AG10803 (cell line): ENCODE measurements at regions not wholly inside any gene's neighbourhood (a gene's known extent, or its start where the extent isn't known, plus 50 kb on each side); places are given as distances from the start of the nearest gene placed in this dataset.

Experiments used
- DNase-seq: peaks from one replicate; pipeline ENCODE4 v3.0.0; 2010; ENCODE audit warnings: low read depth
- H3K4me3 ChIP-seq: 2 replicates; pipeline ENCODE4 v1.5.1; 2011; ENCODE audit warnings: mild to moderate bottlenecking, low read length, control low read depth
- TF ChIP-seq, protein P1 (sequence below): conservative IDR thresholded peaks from 2 replicates; pipeline ENCODE4 v1.5.1; 2011; ENCODE audit warnings: mild to moderate bottlenecking, low read length, control low read depth, inconsistent platforms

GRCh38 chr14:51145246-51145645 is 50.3 kb upstream of the TRIM9 start:
- H3K4me3 ChIP-seq: no peak overlapping the region
- TF ChIP-seq, protein P1, sequence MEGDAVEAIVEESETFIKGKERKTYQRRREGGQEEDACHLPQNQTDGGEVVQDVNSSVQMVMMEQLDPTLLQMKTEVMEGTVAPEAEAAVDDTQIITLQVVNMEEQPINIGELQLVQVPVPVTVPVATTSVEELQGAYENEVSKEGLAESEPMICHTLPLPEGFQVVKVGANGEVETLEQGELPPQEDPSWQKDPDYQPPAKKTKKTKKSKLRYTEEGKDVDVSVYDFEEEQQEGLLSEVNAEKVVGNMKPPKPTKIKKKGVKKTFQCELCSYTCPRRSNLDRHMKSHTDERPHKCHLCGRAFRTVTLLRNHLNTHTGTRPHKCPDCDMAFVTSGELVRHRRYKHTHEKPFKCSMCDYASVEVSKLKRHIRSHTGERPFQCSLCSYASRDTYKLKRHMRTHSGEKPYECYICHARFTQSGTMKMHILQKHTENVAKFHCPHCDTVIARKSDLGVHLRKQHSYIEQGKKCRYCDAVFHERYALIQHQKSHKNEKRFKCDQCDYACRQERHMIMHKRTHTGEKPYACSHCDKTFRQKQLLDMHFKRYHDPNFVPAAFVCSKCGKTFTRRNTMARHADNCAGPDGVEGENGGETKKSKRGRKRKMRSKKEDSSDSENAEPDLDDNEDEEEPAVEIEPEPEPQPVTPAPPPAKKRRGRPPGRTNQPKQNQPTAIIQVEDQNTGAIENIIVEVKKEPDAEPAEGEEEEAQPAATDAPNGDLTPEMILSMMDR: no peak
- DNase-seq: no peak

GRCh38 chr14:51147183-51147582 is 52.3 kb upstream of the TRIM9 start:
- TF ChIP-seq, protein P1: no peak
- H3K4me3 ChIP-seq: no peak overlapping the region
- DNase-seq: no peak

GRCh38 chr14:51155326-51155725 is 60.4 kb upstream of the TRIM9 start:
- TF ChIP-seq, protein P1: no peak
- DNase-seq: no peak
- no peak overlapping the region for H3K4me3 ChIP-seq

GRCh38 chr14:51157012-51157411 is 62.1 kb upstream of the TRIM9 start:
- no peak overlapping the region for H3K4me3 ChIP-seq
- TF ChIP-seq, protein P1: peak; percentile 50
- DNase-seq: peak; percentile 25

GRCh38 chr14:51160871-51161270 is 66.0 kb upstream of the TRIM9 start:
- DNase-seq: no peak
- TF ChIP-seq, protein P1: no peak
- no peak overlapping the region for H3K4me3 ChIP-seq

- H3K4me3 ChIP-seq: no peak overlapping the region
Observed at GRCh38 chr14:51165415-51165814, 70.5 kb upstream of the TRIM9 start.

GRCh38 chr14:51167587-51168214 is 72.3 kb upstream of the TMX1 start:
- TF ChIP-seq, protein P1: no peak
- H3K4me3 ChIP-seq: no peak overlapping the region
- DNase-seq: peak; percentile 70

More at GRCh38 chr14:51165415-51165814, 70.5 kb upstream of the TRIM9 start:
- DNase-seq: no peak
- TF ChIP-seq, protein P1: no peak
